ENCODE measurements at regions not wholly inside any gene's neighbourhood (a gene's known extent, or its start where the extent isn't known, plus 50 kb on each side); places are given as distances from the start of the nearest gene placed in this dataset.

DNA sequence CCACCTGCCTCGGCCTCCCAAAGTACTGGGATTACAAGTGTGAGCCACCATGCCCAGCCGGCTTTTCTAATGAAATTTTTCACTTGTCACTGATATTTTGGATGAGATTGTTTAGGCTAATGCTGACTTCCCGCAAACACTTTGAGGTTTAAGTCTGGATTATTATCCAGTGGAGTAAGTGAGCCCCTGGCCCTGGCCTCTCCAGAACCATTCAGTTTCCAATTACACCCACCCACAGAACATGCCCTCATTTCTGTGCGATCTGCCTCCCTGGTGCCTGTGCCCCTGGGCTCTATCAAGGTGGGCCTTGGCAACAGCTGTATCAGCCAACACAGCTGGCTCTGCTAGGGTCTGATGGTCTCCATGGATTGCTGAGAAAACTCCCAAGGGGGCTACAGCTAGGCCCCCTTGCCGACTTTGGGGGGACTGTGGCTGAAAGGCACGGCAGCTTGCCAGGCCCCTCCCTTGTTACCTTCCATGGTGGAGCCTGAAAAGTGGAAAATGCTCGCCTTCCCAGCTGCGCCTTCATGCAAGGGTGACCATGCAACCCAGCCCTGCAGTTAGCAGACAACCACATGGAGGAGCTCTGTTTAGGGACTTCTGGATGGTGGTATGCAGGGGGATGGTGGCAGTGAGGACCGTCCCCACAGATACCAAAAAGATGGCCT, 288.9 kb downstream of the FAM43A start:
- no peaks in the 10 kb centered on the region for H3K36me3 ChIP-seq (ENCODE audit: control insufficient read depth in 2 of 2, insufficient read depth in 2 of 2, low read length in 1 of 2)
- H3K4me1 ChIP-seq (ENCODE audit: control insufficient read depth in 2 of 2, insufficient read depth in 2 of 2, low read length in 2 of 2), result no peaks in the 10 kb centered on the region
- DNase-seq (ENCODE audit: low read depth in 6 of 9, low spot score in 9 of 9), result no peak
- H3K27ac ChIP-seq (ENCODE audit: low read depth in 1 of 2, low read length in 1 of 2), result no peak overlapping the region
- H3K9me3 ChIP-seq (ENCODE audit: control insufficient read depth in 2 of 2, insufficient read depth in 1 of 2, low read length in 1 of 2), result peaks cover 0 to 2% of the 10 kb centered on the region in 2 donors
- no peak overlapping the region for H3K4me3 ChIP-seq (ENCODE audit: low read length in 2 of 2)
- WGBS, result 95% methylated on average over 9 of the region's 9 CpGs
- H3K27me3 ChIP-seq (ENCODE audit: control insufficient read depth in 2 of 2, insufficient read depth in 1 of 2, low read length in 1 of 2), result no peaks in the 10 kb centered on the region

GRCh38 chr3:194976049-194976451, 290.4 kb downstream of the FAM43A start:
- H3K4me3 ChIP-seq (ENCODE audit: low read length in 2 of 2), result no peak overlapping the region
- peaks cover 0 to 1% of the 10 kb centered on the region in 2 donors for H3K9me3 ChIP-seq (ENCODE audit: control insufficient read depth in 2 of 2, insufficient read depth in 1 of 2, low read length in 1 of 2)
- H3K4me1 ChIP-seq (ENCODE audit: control insufficient read depth in 2 of 2, insufficient read depth in 2 of 2, low read length in 2 of 2), result no peaks in the 10 kb centered on the region
- no peaks in the 10 kb centered on the region for H3K27me3 ChIP-seq (ENCODE audit: control insufficient read depth in 2 of 2, insufficient read depth in 1 of 2, low read length in 1 of 2)
- no peak overlapping the region for H3K27ac ChIP-seq (ENCODE audit: low read depth in 1 of 2, low read length in 1 of 2)
- H3K36me3 ChIP-seq (ENCODE audit: control insufficient read depth in 2 of 2, insufficient read depth in 2 of 2, low read length in 1 of 2), result no peaks in the 10 kb centered on the region
- DNase-seq (ENCODE audit: low read depth in 6 of 9, low spot score in 9 of 9), result no peak
- WGBS, result 99% methylated on average over 5 of the region's 5 CpGs

- no peak overlapping the region for H3K27ac ChIP-seq (ENCODE audit: low read depth in 1 of 2, low read length in 1 of 2)
- 83% methylated on average over 7 of the region's 7 CpGs for WGBS
Measured at GRCh38 chr3:194976874-194977273, 291.2 kb downstream of the FAM43A start.

GRCh38 chr3:194977356-194977755, 291.7 kb downstream of the FAM43A start:
- Histone ChIP-seq H3K9me3 (ENCODE audit: control insufficient read depth in 2 of 2, insufficient read depth in 1 of 2, low read length in 1 of 2) (no peaks in the 10 kb centered on the region), H3K27ac (ENCODE audit: low read depth in 1 of 2, low read length in 1 of 2) (no peak overlapping the region), H3K4me3 (ENCODE audit: low read length in 2 of 2) (no peak overlapping the region), H3K36me3 (ENCODE audit: control insufficient read depth in 2 of 2, insufficient read depth in 2 of 2, low read length in 1 of 2) (no peaks in the 10 kb centered on the region), H3K4me1 (ENCODE audit: control insufficient read depth in 2 of 2, insufficient read depth in 2 of 2, low read length in 2 of 2) (no peaks in the 10 kb centered on the region), H3K27me3 (ENCODE audit: control insufficient read depth in 2 of 2, insufficient read depth in 1 of 2, low read length in 1 of 2) (no peaks in the 10 kb centered on the region)
- no peak for DNase-seq (ENCODE audit: low read depth in 6 of 9, low spot score in 9 of 9)
- 97% methylated on average over 8 of the region's 8 CpGs for WGBS

More at GRCh38 chr3:194976874-194977273, 291.2 kb downstream of the FAM43A start:
- Histone ChIP-seq H3K27me3 (ENCODE audit: control insufficient read depth in 2 of 2, insufficient read depth in 1 of 2, low read length in 1 of 2) (no peaks in the 10 kb centered on the region), H3K4me1 (ENCODE audit: control insufficient read depth in 2 of 2, insufficient read depth in 2 of 2, low read length in 2 of 2) (no peaks in the 10 kb centered on the region), H3K36me3 (ENCODE audit: control insufficient read depth in 2 of 2, insufficient read depth in 2 of 2, low read length in 1 of 2) (no peaks in the 10 kb centered on the region), H3K4me3 (ENCODE audit: low read length in 2 of 2) (no peak overlapping the region), H3K9me3 (ENCODE audit: control insufficient read depth in 2 of 2, insufficient read depth in 1 of 2, low read length in 1 of 2) (no peaks in the 10 kb centered on the region)
- no peak for DNase-seq (ENCODE audit: low read depth in 6 of 9, low spot score in 9 of 9)

GRCh38 chr3:194979173-194979572, 291.8 kb downstream of the XXYLT1 start:
- 80% methylated on average over 6 of the region's 6 CpGs for WGBS
- no peaks in the 10 kb centered on the region for H3K36me3 ChIP-seq (ENCODE audit: control insufficient read depth in 2 of 2, insufficient read depth in 2 of 2, low read length in 1 of 2)
- H3K4me3 ChIP-seq (ENCODE audit: low read length in 2 of 2), result no peak overlapping the region
- no peaks in the 10 kb centered on the region for H3K9me3 ChIP-seq (ENCODE audit: control insufficient read depth in 2 of 2, insufficient read depth in 1 of 2, low read length in 1 of 2)
- H3K27ac ChIP-seq (ENCODE audit: low read depth in 1 of 2, low read length in 1 of 2), result no peak overlapping the region
- H3K27me3 ChIP-seq (ENCODE audit: control insufficient read depth in 2 of 2, insufficient read depth in 1 of 2, low read length in 1 of 2), result no peaks in the 10 kb centered on the region
- no peak for DNase-seq (ENCODE audit: low read depth in 6 of 9, low spot score in 9 of 9)
- no peaks in the 10 kb centered on the region for H3K4me1 ChIP-seq (ENCODE audit: control insufficient read depth in 2 of 2, insufficient read depth in 2 of 2, low read length in 2 of 2)

DNA sequence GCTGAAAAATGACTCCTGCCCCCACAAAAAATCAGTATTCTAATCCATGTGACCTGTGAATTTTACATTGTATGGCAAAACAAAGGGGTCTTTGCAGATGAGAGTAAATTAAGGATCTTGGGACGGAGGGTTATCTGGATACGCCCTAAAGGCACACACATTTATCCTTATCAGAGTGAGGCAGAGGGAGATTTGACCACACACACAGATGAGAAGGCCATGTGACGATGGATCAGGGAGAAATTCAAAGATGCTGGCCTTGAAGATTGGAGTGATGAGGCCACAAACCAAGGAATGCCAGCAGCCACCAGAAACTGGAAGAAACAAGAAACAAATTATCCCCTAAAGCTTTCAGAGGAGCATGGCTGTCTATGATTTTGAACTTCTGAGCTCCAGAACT, 288.5 kb downstream of the XXYLT1 start:
- 95% methylated on average over 3 of the region's 3 CpGs for WGBS
- peaks cover 0 to 7% of the 10 kb centered on the region in 2 donors for H3K4me1 ChIP-seq (ENCODE audit: control insufficient read depth in 2 of 2, insufficient read depth in 2 of 2, low read length in 2 of 2)
- no peak for DNase-seq (ENCODE audit: low read depth in 6 of 9, low spot score in 9 of 9)
- H3K36me3 ChIP-seq (ENCODE audit: control insufficient read depth in 2 of 2, insufficient read depth in 2 of 2, low read length in 1 of 2), result no peaks in the 10 kb centered on the region
- no peak overlapping the region for H3K27ac ChIP-seq (ENCODE audit: low read depth in 1 of 2, low read length in 1 of 2)
- peaks cover 0 to 12% of the 10 kb centered on the region in 2 donors for H3K27me3 ChIP-seq (ENCODE audit: control insufficient read depth in 2 of 2, insufficient read depth in 1 of 2, low read length in 1 of 2)
- H3K9me3 ChIP-seq (ENCODE audit: control insufficient read depth in 2 of 2, insufficient read depth in 1 of 2, low read length in 1 of 2), result peaks cover 0 to 8% of the 10 kb centered on the region in 2 donors
- no peak overlapping the region for H3K4me3 ChIP-seq (ENCODE audit: low read length in 2 of 2)

- H3K9me3 ChIP-seq (ENCODE audit: control insufficient read depth in 2 of 2, insufficient read depth in 1 of 2, low read length in 1 of 2), result peaks cover 0 to 8% of the 10 kb centered on the region in 2 donors
- no peak for DNase-seq (ENCODE audit: low read depth in 6 of 9, low spot score in 9 of 9)
- peaks cover 0 to 12% of the 10 kb centered on the region in 2 donors for H3K27me3 ChIP-seq (ENCODE audit: control insufficient read depth in 2 of 2, insufficient read depth in 1 of 2, low read length in 1 of 2)
- H3K27ac ChIP-seq (ENCODE audit: low read depth in 1 of 2, low read length in 1 of 2), result no peak overlapping the region
- H3K4me1 ChIP-seq (ENCODE audit: control insufficient read depth in 2 of 2, insufficient read depth in 2 of 2, low read length in 2 of 2), result peaks cover 0 to 7% of the 10 kb centered on the region in 2 donors
- no peaks in the 10 kb centered on the region for H3K36me3 ChIP-seq (ENCODE audit: control insufficient read depth in 2 of 2, insufficient read depth in 2 of 2, low read length in 1 of 2)
- H3K4me3 ChIP-seq (ENCODE audit: low read length in 2 of 2), result no peak overlapping the region
- 95% methylated on average over 2 of the region's 2 CpGs for WGBS
Measured at GRCh38 chr3:194983121-194983520, 287.8 kb downstream of the XXYLT1 start.

- Histone ChIP-seq H3K27me3 (ENCODE audit: control insufficient read depth in 2 of 2, insufficient read depth in 1 of 2, low read length in 1 of 2) (peaks cover 0 to 12% of the 10 kb centered on the region in 2 donors), H3K4me3 (ENCODE audit: low read length in 2 of 2) (no peak overlapping the region), H3K4me1 (ENCODE audit: control insufficient read depth in 2 of 2, insufficient read depth in 2 of 2, low read length in 2 of 2) (peaks cover 0 to 7% of the 10 kb centered on the region in 2 donors), H3K36me3 (ENCODE audit: control insufficient read depth in 2 of 2, insufficient read depth in 2 of 2, low read length in 1 of 2) (no peaks in the 10 kb centered on the region), H3K9me3 (ENCODE audit: control insufficient read depth in 2 of 2, insufficient read depth in 1 of 2, low read length in 1 of 2) (peaks cover 0 to 8% of the 10 kb centered on the region in 2 donors), H3K27ac (ENCODE audit: low read depth in 1 of 2, low read length in 1 of 2) (no peak overlapping the region)
- 94% methylated on average over 2 of the region's 2 CpGs for WGBS
- no peak for DNase-seq (ENCODE audit: low read depth in 6 of 9, low spot score in 9 of 9)
Measured at GRCh38 chr3:194983620-194984019, 287.3 kb downstream of the XXYLT1 start.

- H3K4me1 ChIP-seq (ENCODE audit: control insufficient read depth in 2 of 2, insufficient read depth in 2 of 2, low read length in 2 of 2), result peaks cover 0 to 7% of the 10 kb centered on the region in 2 donors
- H3K9me3 ChIP-seq (ENCODE audit: control insufficient read depth in 2 of 2, insufficient read depth in 1 of 2, low read length in 1 of 2), result peaks cover 0 to 8% of the 10 kb centered on the region in 2 donors
- WGBS, result 97% methylated on average over 3 of the region's 3 CpGs
- no peak overlapping the region for H3K4me3 ChIP-seq (ENCODE audit: low read length in 2 of 2)
- no peak overlapping the region for H3K27ac ChIP-seq (ENCODE audit: low read depth in 1 of 2, low read length in 1 of 2)
- DNase-seq (ENCODE audit: low read depth in 6 of 9, low spot score in 9 of 9), result no peak
- peaks cover 0 to 12% of the 10 kb centered on the region in 2 donors for H3K27me3 ChIP-seq (ENCODE audit: control insufficient read depth in 2 of 2, insufficient read depth in 1 of 2, low read length in 1 of 2)
- H3K36me3 ChIP-seq (ENCODE audit: control insufficient read depth in 2 of 2, insufficient read depth in 2 of 2, low read length in 1 of 2), result no peaks in the 10 kb centered on the region
Measured at GRCh38 chr3:194984066-194984465, 286.9 kb downstream of the XXYLT1 start.

All from thymus (tissue), 11 donors.